ENCODE measurements at regions not wholly inside any gene's neighbourhood (a gene's known extent, or its start where the extent isn't known, plus 50 kb on each side); places are given as distances from the start of the nearest gene placed in this dataset.

- TF ChIP-seq ZNF318 (CRISPR knock-in tag; IDR thresholded peaks at IDR 0.05) (no peak), PAX8 (CRISPR knock-in tag; IDR thresholded peaks at IDR 0.05; ENCODE audit: borderline replicate concordance) (no peak), NFE2L1 (CRISPR knock-in tag; IDR thresholded peaks at IDR 0.05; ENCODE audit: borderline replicate concordance) (no peak), RNF219 (CRISPR knock-in tag; IDR thresholded peaks at IDR 0.05) (no peak), ZNF710 (CRISPR knock-in tag; IDR thresholded peaks at IDR 0.05; ENCODE audit: borderline replicate concordance) (no peak), ZNF672 (CRISPR knock-in tag; IDR thresholded peaks at IDR 0.05) (no peak), SMYD3 (CRISPR knock-in tag; IDR thresholded peaks at IDR 0.05) (no peak), SKIL (CRISPR knock-in tag; IDR thresholded peaks at IDR 0.05; ENCODE audit: borderline replicate concordance) (peak; percentile 45; the same call in 1 of the 2 replicates), SNAPC2 (CRISPR knock-in tag; IDR thresholded peaks at IDR 0.05) (no peak), MBD4 (IDR thresholded peaks at IDR 0.05; ENCODE audit: borderline replicate concordance, low read length) (no peak), ONECUT2 (CRISPR knock-in tag; IDR thresholded peaks at IDR 0.05) (no peak), MXD1 (CRISPR knock-in tag; IDR thresholded peaks at IDR 0.05) (no peak), CREM (IDR thresholded peaks at IDR 0.05) (peak; percentile 75), CREM (CRISPR knock-in tag; IDR thresholded peaks at IDR 0.05) (no peak), SMARCC2 (IDR thresholded peaks at IDR 0.05) (no peak), PHB2 (IDR thresholded peaks at IDR 0.05; ENCODE audit: partially characterized antibody) (no peak)
Observed at GRCh38 chr18:48488388-48488850, 50.4 kb upstream of the CTIF start (continued).

Data from HepG2 (cell line).